WTC11 (cell line): ENCODE measurements at regions not wholly inside any gene's neighbourhood (a gene's known extent, or its start where the extent isn't known, plus 50 kb on each side); places are given as distances from the start of the nearest gene placed in this dataset.

Experiments used
- ATAC-seq: fragments of 200-7000 bp; cut with Tn5 transposase; 2 replicates; pipeline ENCODE4 v1.10.0; 2021; ENCODE audit warnings: mild to moderate bottlenecking, moderate library complexity
- CTCF ChIA-PET: fragments of 300-600 bp; sonication (Branson Sonifier 250); formaldehyde crosslinking; loops from one replicate; lab custom pipeline; 2021; ENCODE audit warnings: antibody characterized with exemption; lab: Charles Lee
- POLR2A ChIA-PET: fragments of 350-600 bp; sonication (Branson Sonifier 250); formaldehyde crosslinking; loops from one replicate; lab custom pipeline; 2021; ENCODE audit warnings: antibody characterized with exemption; lab: Charles Lee
- DNase-seq: peaks from one replicate; pipeline ENCODE4 v3.0.0; 2021; ENCODE audit warnings: low spot score
- H3K27ac Mint-ChIP-seq: 2 replicates; pipeline ENCODE4 v1.8.0; 2021; ENCODE audit warnings: mixed read lengths
- H3K27me3 Mint-ChIP-seq: 2 replicates; pipeline ENCODE4 v1.8.0; 2021; ENCODE audit warnings: low read depth, mild to moderate bottlenecking, moderate library complexity, mixed read lengths
- H3K36me3 Mint-ChIP-seq: 2 replicates; pipeline ENCODE4 v1.8.0; 2021; ENCODE audit warnings: mixed read lengths
- H3K4me1 Mint-ChIP-seq: 2 replicates; pipeline ENCODE4 v1.8.0; 2022; ENCODE audit warnings: mixed read lengths
- H3K4me3 Mint-ChIP-seq: 2 replicates; pipeline ENCODE4 v1.8.0; 2021; ENCODE audit warnings: mild to moderate bottlenecking, moderate library complexity, mixed read lengths
- H3K9me3 Mint-ChIP-seq: 2 replicates; pipeline ENCODE4 v1.8.0; 2021; ENCODE audit warnings: mixed read lengths
- ATF3 ChIP-seq: sonication (generic); formaldehyde crosslinking; conservative IDR thresholded peaks from 2 replicates; pipeline ENCODE4 v1.8.1; 2022; ENCODE audit warnings: mild to moderate bottlenecking, missing genetic modification reagents
- CBFB ChIP-seq: sonication (generic); formaldehyde crosslinking; IDR thresholded peaks from 2 replicates; pipeline ENCODE4 v1.8.1; 2022; ENCODE audit warnings: mild to moderate bottlenecking, low read depth, missing genetic modification reagents
- CREM ChIP-seq: sonication (generic); formaldehyde crosslinking; IDR thresholded peaks from 2 replicates; pipeline ENCODE4 v1.8.1; 2022; ENCODE audit warnings: mild to moderate bottlenecking, missing genetic modification reagents, moderate library complexity
- CTCF ChIP-seq: fragments of 200-600 bp; IDR thresholded peaks from 2 replicates; pipeline ENCODE4 v1.8.0; 2022; ENCODE audit warnings: antibody characterized with exemption
- E2F5 ChIP-seq: sonication (generic); formaldehyde crosslinking; IDR thresholded peaks from 2 replicates; pipeline ENCODE4 v1.8.1; 2022; ENCODE audit warnings: mild to moderate bottlenecking, moderate library complexity, missing genetic modification reagents
- FOXJ3 ChIP-seq: sonication (generic); formaldehyde crosslinking; IDR thresholded peaks from 2 replicates; pipeline ENCODE4 v1.9.0; 2021; ENCODE audit warnings: missing genetic modification reagents, mild to moderate bottlenecking, borderline replicate concordance
- PREB ChIP-seq: sonication (generic); formaldehyde crosslinking; IDR thresholded peaks from 2 replicates; pipeline ENCODE4 v1.8.1; 2022; ENCODE audit warnings: mild to moderate bottlenecking, missing genetic modification reagents, moderate library complexity, borderline replicate concordance
- TCF7 ChIP-seq: sonication (generic); formaldehyde crosslinking; IDR thresholded peaks from 2 replicates; pipeline ENCODE4 v1.8.0; 2022; ENCODE audit warnings: mild to moderate bottlenecking, low read depth, missing genetic modification reagents, moderate library complexity
- TEAD4 ChIP-seq: sonication (generic); formaldehyde crosslinking; IDR thresholded peaks from 2 replicates; pipeline ENCODE4 v1.8.0; 2022; ENCODE audit warnings: mild to moderate bottlenecking, missing genetic modification reagents
- ZBTB21 ChIP-seq: sonication (generic); formaldehyde crosslinking; IDR thresholded peaks from 2 replicates; pipeline ENCODE4 v1.8.1; 2023; ENCODE audit warnings: mild to moderate bottlenecking, missing genetic modification reagents, borderline replicate concordance
- ZMAT4 ChIP-seq: fragments of 250-450 bp; sonication (Bioruptor Pico); IDR thresholded peaks from 2 replicates; pipeline ENCODE4 v1.9.0; 2021; ENCODE audit warnings: mild to moderate bottlenecking
- ZNF396 ChIP-seq: fragments of 250-450 bp; sonication (Bioruptor Pico); IDR thresholded peaks from 2 replicates; pipeline ENCODE4 v1.8.0; 2021; ENCODE audit warnings: mild to moderate bottlenecking, moderate library complexity, borderline replicate concordance
- ZNF512 ChIP-seq: sonication (generic); formaldehyde crosslinking; IDR thresholded peaks from 2 replicates; pipeline ENCODE4 v1.8.1; 2022; ENCODE audit warnings: missing genetic modification reagents, borderline replicate concordance
- ZNF532 ChIP-seq: fragments of 250-450 bp; sonication (Bioruptor Pico); IDR thresholded peaks from 2 replicates; pipeline ENCODE4 v1.9.0; 2021; ENCODE audit warnings: mild to moderate bottlenecking, borderline replicate concordance

- ChIA-PET CTCF (interaction anchor here (0.5 to 1.4 kb wide), 2 partner anchors 153 to 279 kb away, joined by 4 to 5 read pairs; no protein-coding TSS in a partner anchor), POLR2A (no interaction called here)
- Mint-ChIP-seq H3K27me3 (peaks cover 4% of the 10 kb centered on the region), H3K27ac (no peak overlapping the region), H3K4me3 (no peak overlapping the region), H3K9me3 (peaks cover 8% of the 10 kb centered on the region; the same call in 1 of the 2 replicates), H3K36me3 (no peaks in the 10 kb centered on the region), H3K4me1 (peaks cover 6% of the 10 kb centered on the region)
- ATAC-seq, result 0 out of 2 replicates have a peak, but pooled peaks have one; percentile 18
- no peak for TF ChIP-seq ZNF532 (CRISPR knock-in tag)
- no peak for TF ChIP-seq CREM (CRISPR knock-in tag)
- TF ChIP-seq ZNF396 (CRISPR knock-in tag), result no peak
- TF ChIP-seq FOXJ3 (CRISPR knock-in tag), result no peak
- DNase-seq, result no peak
These were observed 115.4 kb upstream of the FBXL7 start for GRCh38 chr5:15384581-15384980.

GRCh38 chr5:15384176-15384575 is 115.8 kb upstream of the FBXL7 start:
- ChIA-PET CTCF (interaction anchor here (1.0 to 1.4 kb wide), 5 partner anchors 30 to 768 kb away, joined by 4 to 6 read pairs (median 5); no protein-coding TSS in a partner anchor), POLR2A (no interaction called here)
- ATAC-seq, result no peak
- no peak overlapping the region for H3K4me3 Mint-ChIP-seq
- H3K27ac Mint-ChIP-seq, result no peak overlapping the region
- DNase-seq, result no peak
- H3K4me1 Mint-ChIP-seq, result peaks cover 6% of the 10 kb centered on the region
- no peaks in the 10 kb centered on the region for H3K36me3 Mint-ChIP-seq
- no peak for TF ChIP-seq ATF3
- no peak for TF ChIP-seq PREB
- peaks cover 8% of the 10 kb centered on the region; the same call in 1 of the 2 replicates for H3K9me3 Mint-ChIP-seq
- peaks cover 4% of the 10 kb centered on the region for H3K27me3 Mint-ChIP-seq

- TF ChIP-seq CBFB (CRISPR knock-in tag), result no peak
- TF ChIP-seq E2F5, result no peak
- no peak for TF ChIP-seq ZBTB21 (CRISPR knock-in tag)
- TF ChIP-seq ZMAT4 (CRISPR knock-in tag), result no peak
- peak; percentile 40; the same call in 1 of the 2 replicates for TF ChIP-seq CTCF
- no peak for TF ChIP-seq TCF7 (CRISPR knock-in tag)
- TF ChIP-seq ZNF512 (CRISPR knock-in tag), result no peak
- TF ChIP-seq TEAD4 (CRISPR knock-in tag), result no peak
- peaks cover 6% of the 10 kb centered on the region for H3K4me1 Mint-ChIP-seq
- POLR2A ChIA-PET, result no interaction called here
- H3K9me3 Mint-ChIP-seq, result peaks cover 8% of the 10 kb centered on the region; the same call in 1 of the 2 replicates
- no peak overlapping the region for H3K27ac Mint-ChIP-seq
- H3K27me3 Mint-ChIP-seq, result peaks cover 4% of the 10 kb centered on the region
- ATAC-seq, result peak; percentile 91
- no peak overlapping the region for H3K4me3 Mint-ChIP-seq
- no peak for DNase-seq
- CTCF ChIA-PET, result interaction anchor here (1.0 to 1.4 kb wide), 5 partner anchors 29 to 768 kb away, joined by 4 to 6 read pairs (median 5); no protein-coding TSS in a partner anchor
- H3K36me3 Mint-ChIP-seq, result no peaks in the 10 kb centered on the region
These were observed 116.5 kb upstream of the FBXL7 start for GRCh38 chr5:15383469-15383868.
